ENCODE measurements at regions not wholly inside any gene's neighbourhood (a gene's known extent, or its start where the extent isn't known, plus 50 kb on each side); places are given as distances from the start of the nearest gene placed in this dataset.

DNA sequence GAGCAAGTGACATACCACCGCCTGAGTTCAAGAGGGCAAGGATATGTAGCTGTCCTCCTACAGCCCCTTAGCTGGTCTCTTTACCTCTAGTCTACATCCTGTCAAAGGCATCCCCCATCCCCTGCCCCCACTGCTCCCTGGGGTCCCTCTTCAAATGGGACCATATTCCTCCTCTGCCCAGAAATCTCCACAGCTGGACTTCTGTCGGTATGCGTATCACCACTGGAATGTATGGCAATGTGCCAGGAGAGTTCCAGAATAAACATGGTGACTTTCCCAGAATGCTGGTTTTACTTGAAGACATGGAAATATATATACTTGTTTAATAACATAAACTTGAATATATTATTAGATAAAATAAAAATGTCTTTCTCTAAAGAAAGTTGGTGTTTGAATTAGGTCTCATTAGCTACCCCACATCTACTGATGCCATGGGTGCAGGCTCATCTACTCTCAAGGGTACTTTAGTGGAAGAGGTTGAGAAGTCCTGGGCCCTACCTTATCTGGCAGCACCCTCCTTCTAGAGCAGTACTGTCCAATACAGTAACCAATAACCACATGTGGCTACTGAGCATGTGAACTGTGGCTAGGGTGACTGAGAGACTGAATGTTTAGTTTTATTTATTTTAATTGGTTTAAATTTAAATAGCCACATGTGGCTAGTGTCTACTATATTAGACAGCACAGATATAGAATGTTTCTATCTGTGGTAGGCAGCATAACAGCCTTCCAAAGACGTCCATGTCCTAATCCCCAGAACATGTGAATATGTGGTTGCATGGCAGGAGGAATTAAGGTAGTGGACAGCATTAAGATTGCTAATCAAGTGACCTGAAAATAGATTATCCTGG is 181.7 kb upstream of the SLC30A5 start:
- DNase-seq, result no peak

GRCh38 chr5:68915079-68915478 is 178.7 kb upstream of the SLC30A5 start:
- DNase-seq, result no peak

- DNase-seq, result no peak
These were observed 175.5 kb upstream of the SLC30A5 start for GRCh38 chr5:68918306-68918705.

DNA sequence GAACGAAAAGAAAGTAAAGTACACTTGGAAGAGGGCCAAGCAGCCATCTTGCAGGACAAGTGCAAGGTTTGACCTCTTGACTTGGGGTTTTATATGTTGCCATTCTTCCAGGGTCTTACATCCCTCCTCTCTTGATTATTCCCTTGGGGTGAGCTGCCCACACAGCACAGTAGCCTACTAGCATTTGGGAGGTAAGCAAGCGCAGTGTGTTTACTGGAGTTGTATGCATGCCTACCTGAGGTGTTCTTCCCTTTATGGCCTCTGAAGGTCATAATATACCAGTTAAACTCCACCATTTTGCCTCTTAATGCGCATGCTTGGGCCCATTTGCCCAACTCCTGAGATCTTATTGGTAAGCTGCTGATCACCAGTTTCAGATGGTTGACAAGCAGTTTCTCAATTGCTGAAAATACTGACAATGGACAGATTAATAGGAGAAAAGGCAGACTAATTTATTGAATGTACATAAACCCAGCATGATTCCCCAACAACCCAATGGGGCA is 173.8 kb upstream of the SLC30A5 start:
- DNase-seq, result no peak

DNA sequence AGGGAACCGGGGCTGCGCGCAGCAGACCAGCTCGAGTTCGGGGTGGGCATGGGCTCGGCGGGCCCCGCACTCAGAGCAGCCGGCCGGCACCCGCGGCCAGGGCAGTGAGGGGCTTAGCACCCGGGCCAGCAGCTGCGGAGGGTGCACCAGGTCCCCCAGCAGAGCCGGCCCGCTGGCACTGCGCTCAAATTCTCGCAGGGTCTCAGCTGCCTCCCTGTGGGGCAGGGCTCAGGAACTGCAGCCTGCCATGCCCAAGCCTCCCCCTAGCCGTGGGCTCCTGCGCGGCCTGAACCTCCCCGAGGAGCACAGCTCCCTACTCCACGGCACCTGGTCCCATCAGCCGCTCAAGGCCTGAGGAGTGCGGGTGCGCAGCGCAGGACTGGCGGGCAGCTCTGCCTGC is 172.9 kb upstream of the SLC30A5 start:
- no peak for DNase-seq

DNA sequence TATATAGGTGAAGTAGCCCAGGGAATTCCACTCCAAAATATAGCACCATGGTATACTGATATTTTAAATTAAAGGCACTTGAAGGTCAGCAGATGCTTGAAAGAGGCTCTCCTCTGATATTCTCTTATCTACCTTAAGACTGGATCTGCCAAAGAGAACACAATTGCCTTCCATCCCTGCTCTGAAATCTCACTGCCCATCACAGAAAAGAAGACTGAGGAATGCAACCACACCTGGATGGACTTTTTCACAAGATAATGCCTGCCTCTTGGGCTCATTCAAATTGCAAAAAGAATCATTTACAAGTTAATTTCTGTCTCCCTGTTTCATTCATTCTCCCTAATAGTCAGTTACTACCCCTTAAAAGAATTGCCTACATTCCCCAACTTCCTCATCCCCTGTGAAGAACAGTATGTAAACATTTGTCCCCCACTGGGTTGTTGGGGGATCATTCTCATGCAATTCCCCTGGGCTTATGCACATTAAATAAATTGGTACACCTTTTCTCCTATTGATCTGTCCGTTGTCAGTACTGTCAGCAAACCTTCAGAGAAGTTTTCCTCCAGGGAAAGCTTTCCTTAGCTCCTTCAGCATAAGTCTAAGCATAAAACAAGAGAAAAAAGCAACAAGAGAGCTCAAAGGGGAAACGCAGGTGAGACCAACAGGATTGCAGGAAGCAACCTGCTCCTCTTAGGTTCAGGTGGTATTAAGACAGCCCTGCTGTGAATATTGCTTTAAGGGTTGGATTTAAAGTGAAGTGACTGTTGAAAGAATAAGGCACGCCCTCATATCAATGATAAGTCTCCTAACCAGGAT is 171.4 kb upstream of the SLC30A5 start:
- no peak for DNase-seq

DNA sequence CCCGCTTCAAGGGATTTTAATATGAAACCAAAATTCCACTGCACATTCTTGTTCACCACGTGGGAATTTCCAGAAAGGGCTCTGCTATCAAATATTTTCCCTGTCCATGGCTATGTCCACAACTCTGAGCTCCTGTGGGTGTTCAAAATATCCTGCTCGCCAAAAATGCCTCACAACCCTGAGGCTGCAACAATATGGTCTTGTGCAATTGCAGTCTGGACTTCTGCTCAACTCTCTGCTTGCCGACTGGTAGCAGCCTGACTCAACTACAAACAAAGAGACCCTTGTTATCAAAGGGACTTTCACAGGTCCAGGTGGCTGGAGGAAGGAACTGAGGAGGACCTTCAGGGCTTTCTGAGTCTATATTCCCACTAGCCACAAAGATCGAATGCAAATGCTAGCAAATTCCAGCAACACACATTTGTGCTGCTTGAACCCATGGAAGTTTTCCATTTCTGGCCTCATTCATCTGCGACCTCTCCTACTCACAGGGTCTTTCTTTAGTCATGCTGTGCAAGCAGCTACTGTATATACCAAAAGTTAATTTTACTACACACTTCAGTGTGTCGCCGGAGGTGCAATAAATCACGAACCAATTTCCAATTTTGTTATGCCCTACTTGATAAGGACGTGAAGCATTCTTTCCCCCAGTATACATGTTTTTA is 169.2 kb upstream of the SLC30A5 start:
- DNase-seq, result no peak

GRCh38 chr5:68928617-68929302 is 165.1 kb upstream of the SLC30A5 start:
- no peak for DNase-seq

DNA sequence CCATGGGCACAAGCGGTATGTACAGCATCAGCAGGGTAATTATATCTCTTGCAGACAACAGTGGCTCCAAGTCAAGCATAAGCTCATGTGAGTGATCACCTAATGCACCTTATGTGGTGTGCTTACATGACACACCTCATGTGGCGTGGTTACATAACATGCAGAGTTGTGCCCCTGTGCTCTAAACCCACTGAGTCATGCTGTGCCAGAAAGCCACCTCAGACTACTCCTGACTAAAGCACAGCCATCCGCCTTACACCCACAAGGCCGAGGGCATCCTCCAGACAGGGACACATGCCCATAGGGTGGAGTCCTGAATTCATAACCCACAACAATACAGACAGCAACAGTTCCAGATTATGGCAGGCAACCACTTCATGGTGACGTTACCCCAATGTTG is 163.7 kb upstream of the SLC30A5 start:
- DNase-seq, result no peak

DNA sequence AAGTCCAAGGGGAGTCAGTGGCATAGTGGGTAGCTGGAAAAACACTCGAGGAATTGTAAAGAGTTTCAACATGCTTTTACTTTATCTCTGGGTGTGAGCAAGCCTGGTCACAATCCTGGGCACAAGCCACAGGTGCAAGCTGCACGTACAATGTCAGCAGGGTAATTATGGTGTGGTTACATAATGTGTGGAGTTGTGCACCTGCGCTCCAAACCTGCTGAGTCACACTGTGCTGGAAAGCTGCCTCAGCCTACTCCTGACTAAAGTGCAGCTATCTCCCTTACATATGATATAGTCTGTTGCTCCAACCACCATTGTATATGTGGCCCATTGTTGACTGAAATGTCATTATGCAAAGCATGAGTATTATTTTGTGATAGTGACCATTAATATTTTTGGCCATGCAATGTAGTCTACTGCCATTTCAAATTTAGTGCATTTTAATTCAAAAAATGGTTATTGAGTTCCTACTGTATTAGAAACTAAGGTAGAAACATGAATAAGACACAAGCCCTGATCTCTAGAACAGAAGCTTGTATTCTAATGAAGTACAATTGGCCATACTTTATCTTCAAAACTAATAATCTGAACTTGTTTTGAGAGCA is 160.9 kb upstream of the SLC30A5 start:
- DNase-seq, result no peak

GRCh38 chr5:68942169-68942568 is 151.6 kb upstream of the SLC30A5 start:
- DNase-seq, result no peak

- no peak for DNase-seq
These were observed 147.1 kb upstream of the SLC30A5 start for GRCh38 chr5:68946728-68947127.

GRCh38 chr5:68947986-68948385 is 145.8 kb upstream of the SLC30A5 start:
- DNase-seq, result no peak

DNA sequence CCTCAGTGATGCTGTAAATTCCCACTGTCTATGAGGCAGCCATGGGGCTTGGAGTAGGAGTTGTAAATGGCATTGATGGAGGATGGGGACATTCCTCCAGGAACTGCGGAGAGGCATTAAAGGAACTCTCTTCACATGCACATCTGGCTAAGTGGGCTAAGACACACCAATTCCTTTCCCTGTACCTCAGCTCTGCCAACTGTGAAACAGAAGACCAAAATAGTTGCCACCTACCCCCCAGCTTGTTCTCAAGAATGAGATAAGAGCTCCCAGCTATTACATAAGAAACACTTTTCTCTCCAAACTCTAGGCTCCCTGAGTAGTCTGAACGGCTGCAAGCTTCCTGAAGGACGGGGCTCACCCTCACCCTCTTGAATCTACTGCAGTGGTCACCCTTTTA is 144.6 kb upstream of the SLC30A5 start:
- DNase-seq, result no peak

DNA sequence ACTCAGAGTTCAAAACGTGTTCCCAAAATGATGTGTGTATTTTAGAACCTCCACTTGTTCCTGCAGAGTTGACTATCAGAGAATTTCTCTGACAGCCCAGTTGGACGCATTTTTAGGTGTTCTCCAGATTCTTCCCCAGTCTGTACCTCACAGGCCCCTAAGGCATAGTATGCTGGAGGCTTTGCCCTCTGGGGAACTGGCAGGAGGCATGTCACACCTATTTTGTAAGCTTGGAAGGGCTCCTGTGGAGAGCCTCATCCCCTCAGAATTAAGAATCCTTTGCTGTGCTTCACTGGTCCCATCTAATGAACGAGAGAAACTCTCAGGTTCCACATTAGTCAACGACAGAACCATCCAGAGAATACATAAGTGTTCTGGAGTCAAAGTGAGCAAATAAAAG is 144.1 kb upstream of the SLC30A5 start:
- DNase-seq, result no peak

GRCh38 chr5:68950125-68950524 is 143.7 kb upstream of the SLC30A5 start:
- DNase-seq, result no peak

DNA sequence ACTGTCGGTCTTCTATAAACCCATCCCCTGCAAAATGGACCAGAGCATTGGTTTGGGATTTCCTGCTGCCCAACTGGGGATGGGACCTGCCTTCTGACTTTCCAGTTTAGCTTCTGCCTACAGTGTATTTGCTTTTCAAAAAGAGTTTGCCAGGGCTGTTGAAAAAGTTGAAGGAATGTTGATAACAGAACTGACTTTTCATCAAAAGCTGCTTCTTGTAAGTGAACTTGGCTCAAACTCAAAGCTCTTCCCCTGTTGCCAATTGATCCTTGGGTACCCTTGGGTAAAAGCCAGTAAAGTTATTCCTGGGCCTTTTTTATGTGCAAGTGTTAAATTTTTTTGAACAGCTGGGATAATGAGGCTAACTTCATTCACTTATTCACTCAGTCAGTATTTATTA is 142.9 kb upstream of the SLC30A5 start:
- DNase-seq, result no peak

DNA sequence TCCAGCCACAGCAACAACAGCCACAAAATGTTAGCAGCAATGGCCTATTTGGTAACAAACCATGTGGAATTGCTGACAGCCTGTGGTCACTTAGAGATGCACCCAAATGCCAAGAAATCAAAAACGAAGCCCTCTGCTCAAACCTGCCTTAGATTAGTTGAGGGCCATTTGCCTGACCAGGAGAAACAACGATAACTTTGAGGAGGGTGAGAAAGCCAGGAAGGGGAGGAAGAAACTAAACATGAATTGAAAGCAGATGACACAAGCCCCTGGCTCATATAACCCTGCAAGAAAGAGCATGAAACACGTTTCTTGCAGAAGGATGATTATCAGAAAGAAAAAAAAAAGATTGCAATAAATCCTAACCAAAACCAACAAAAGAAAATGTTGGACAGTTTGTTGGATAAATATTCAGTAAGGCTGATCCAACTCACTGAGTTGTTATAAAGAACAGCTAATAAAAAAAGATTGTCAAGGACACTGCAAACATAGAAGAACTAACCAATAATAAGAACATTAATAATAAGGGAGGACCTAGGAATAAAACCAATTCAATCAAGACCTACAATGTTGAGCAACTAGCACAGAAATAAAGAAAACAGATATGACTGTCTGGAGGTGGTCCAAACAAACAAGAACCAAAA is 140.5 kb upstream of the SLC30A5 start:
- no peak for DNase-seq

DNA sequence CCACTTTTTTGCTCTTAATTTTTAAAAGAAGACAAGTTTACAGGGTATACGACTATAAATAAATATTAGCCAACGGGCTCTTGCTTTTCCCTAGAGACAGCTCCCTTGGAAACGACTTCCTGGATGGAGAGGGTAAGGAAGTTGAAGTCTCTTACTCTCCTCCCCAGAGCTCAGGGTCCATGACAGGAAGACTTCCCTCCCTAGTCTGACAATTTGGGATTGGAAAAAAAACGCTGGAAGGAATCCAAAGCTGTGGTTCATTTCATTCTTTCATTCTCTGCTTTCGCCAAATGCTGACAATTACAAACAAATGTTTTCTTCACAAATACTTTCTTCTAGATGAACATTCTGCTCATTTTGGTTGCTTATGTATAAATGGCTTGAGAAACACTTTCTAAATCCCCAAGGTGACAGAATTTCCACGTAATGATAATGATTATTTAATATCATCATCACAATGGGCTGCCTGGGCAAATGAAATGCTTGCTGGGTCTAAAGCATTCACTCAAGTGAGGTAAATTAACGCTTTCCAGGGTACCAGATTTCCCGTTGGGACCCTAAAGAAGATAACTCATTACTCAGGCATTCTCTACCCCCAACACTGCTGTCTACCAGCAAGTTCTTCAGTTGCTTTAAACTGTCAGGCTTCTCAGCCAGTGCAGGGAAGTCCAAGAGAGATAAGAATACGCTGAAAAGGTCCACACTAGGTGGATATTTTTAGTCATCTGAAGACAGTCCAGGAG is 139.8 kb upstream of the SLC30A5 start:
- no peak for DNase-seq

DNA sequence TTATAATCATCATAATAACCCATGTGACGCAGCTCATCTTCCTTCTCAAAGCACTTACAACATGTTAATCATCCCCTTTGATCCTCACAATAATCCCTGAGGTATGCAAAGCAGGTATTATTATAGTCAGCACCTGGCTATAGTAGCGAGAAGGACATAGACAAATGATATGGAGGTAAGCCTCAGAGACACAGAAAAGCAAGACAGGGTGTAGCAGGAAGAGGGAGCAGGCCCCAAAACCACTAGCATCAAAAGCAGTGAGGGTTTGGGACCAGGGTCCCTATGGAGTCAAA is 139.2 kb upstream of the SLC30A5 start:
- DNase-seq, result no peak

GRCh38 chr5:68957591-68957990 is 136.2 kb upstream of the SLC30A5 start:
- no peak for DNase-seq

Data from effector CD4-positive, alpha-beta T cell (primary cell).